Sigmoid colon (tissue), 6 donors: ENCODE measurements at regions not wholly inside any gene's neighbourhood (a gene's known extent, or its start where the extent isn't known, plus 50 kb on each side); places are given as distances from the start of the nearest gene placed in this dataset.

Experiments
- DNase-seq: peaks from one replicate; pipeline ENCODE4 v3.0.0-alpha.2; 2019
- H3K27ac ChIP-seq, 4 donors: fragments of 200-600 bp; sonication (generic); one replicate each; pipeline ENCODE4 v1.5.1; 2016 to 2019; ENCODE audit warnings: mild to moderate bottlenecking in 1 of 4
- H3K27me3 ChIP-seq, 3 donors: fragments of 200-600 bp; sonication (generic); one replicate each; pipeline ENCODE4 v1.5.1; 2019; ENCODE audit warnings: mild to moderate bottlenecking in 1 of 3
- H3K36me3 ChIP-seq, 4 donors: fragments of 200-600 bp; sonication (generic); one replicate each; pipeline ENCODE4 v1.5.1; 2016 to 2019
- H3K4me1 ChIP-seq, 4 donors: fragments of 200-600 bp; sonication (generic); one replicate each; pipeline ENCODE4 v1.5.1; 2017 to 2019
- H3K4me3 ChIP-seq, 4 donors: fragments of 200-600 bp; sonication (generic); one replicate each; pipeline ENCODE4 v1.5.1; 2017 to 2019; ENCODE audit warnings: mild to moderate bottlenecking in 2 of 4, moderate library complexity in 1 of 4
- H3K9me3 ChIP-seq, 4 donors: fragments of 200-600 bp in 3 of 4; sonication (generic) in 3 of 4; one replicate each; pipeline versions ENCODE4 v1.5.1 to v1.6.1; 2013 to 2019
- EP300 ChIP-seq, 4 donors: sonication (generic); formaldehyde crosslinking; IDR thresholded peaks; one replicate each; pipeline ENCODE4 v1.6.1; 2017; ENCODE audit warnings: antibody characterized with exemption in 4 of 4
- POLR2A ChIP-seq, 2 donors: fragments of 450-650 bp; IDR thresholded peaks; one replicate each; pipeline ENCODE4 v1.6.1; 2016; ENCODE audit warnings: antibody characterized with exemption in 2 of 2, mild to moderate bottlenecking in 2 of 2, moderate library complexity in 2 of 2
- POLR2AphosphoS5 ChIP-seq, 4 donors: sonication (generic); formaldehyde crosslinking; IDR thresholded peaks; one replicate each; pipeline ENCODE4 v1.6.1; 2017; ENCODE audit warnings: antibody characterized with exemption in 4 of 4
- WGBS, 2 donors: extraction: QIAGEN DNeasy Blood & Tissue Kit; methylation state at CpG; one replicate each; pipeline ENCODE4 v1.1.7; 2013; 5-methylcytosine and 5-hydroxymethylcytosine counted together
- intact Hi-C: fragments of 100-400 bp; cut with DNase I; formaldehyde crosslinking; loops from one replicate; pipeline ENCODE4 v1.15.1; 2023
- TF ChIP-seq, protein P1 (sequence below), 4 experiments: fragments of 450-650 bp in 3 of 4; fragments of 200-600 bp in 1 of 4; IDR thresholded peaks; one replicate each; pipeline ENCODE4 v1.5.1; 2016 to 2019; ENCODE audit warnings: antibody characterized with exemption in 4 of 4, mild to moderate bottlenecking in 3 of 4, moderate library complexity in 2 of 4
- donor health status: healthy with polysubstance abuse.
- donor health status: healthy.

DNA sequence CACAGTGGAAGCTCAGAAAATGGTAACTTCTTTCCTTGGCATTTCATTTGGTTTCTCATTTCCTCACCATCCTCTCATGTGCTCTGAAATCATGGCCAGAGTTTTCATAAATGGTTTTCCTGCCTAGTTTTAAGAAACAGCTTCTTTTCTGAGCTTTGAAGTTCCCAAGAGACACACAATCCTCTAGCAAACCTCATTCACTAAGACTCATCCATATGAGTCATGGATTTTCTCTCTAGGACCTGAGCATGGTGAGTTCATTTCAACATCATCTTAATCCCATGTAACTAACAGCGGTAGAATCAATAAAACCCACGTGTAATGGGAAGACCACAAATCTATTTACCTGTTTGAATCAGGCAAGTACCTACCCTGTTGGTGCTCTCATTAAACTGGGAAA lies 274.5 kb upstream of the LRTM1 start:
- Histone ChIP-seq H3K27me3 (no peaks in the 10 kb centered on the region), H3K36me3 (no peaks in the 10 kb centered on the region), H3K27ac (no peak overlapping the region), H3K4me3 (no peak overlapping the region), H3K9me3 (no peaks in the 10 kb centered on the region), H3K4me1 (no peaks in the 10 kb centered on the region)
- DNase-seq, result no peak
- 80 to 93% methylated on average over 2 of the region's 2 CpGs for WGBS, 2 donors
- intact Hi-C loops, result no loop called here
- TF ChIP-seq POLR2AphosphoS5 (IDR thresholded peaks at IDR 0.05) (no peak), EP300 (IDR thresholded peaks at IDR 0.05) (no peak), POLR2A (IDR thresholded peaks at IDR 0.05) (no peak)
- TF ChIP-seq, protein P1, sequence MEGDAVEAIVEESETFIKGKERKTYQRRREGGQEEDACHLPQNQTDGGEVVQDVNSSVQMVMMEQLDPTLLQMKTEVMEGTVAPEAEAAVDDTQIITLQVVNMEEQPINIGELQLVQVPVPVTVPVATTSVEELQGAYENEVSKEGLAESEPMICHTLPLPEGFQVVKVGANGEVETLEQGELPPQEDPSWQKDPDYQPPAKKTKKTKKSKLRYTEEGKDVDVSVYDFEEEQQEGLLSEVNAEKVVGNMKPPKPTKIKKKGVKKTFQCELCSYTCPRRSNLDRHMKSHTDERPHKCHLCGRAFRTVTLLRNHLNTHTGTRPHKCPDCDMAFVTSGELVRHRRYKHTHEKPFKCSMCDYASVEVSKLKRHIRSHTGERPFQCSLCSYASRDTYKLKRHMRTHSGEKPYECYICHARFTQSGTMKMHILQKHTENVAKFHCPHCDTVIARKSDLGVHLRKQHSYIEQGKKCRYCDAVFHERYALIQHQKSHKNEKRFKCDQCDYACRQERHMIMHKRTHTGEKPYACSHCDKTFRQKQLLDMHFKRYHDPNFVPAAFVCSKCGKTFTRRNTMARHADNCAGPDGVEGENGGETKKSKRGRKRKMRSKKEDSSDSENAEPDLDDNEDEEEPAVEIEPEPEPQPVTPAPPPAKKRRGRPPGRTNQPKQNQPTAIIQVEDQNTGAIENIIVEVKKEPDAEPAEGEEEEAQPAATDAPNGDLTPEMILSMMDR (IDR thresholded peaks at IDR 0.05), result no peak

DNA sequence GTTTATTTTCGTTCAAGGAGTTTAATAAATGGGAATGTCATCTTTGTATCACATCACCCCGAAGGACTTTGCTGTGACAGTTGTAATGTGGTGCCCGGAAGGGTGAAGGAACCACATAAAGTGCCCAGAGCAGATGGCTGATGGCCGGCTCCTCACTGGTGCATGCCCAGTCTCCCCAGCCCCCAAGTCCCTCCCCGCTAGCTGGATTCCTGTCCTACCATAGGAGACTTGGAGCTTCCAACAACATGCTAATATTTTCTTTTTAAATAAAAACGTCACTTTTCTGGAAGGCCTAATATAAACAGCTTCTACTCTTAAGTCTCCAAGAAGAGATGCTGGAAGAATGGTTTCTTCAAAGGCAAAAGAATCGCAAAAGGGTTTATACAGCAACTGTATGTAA lies 273.9 kb upstream of the LRTM1 start:
- intact Hi-C loops, result no loop called here
- WGBS, 2 donors, result 80 to 81% methylated on average over 7 of the region's 7 CpGs

DNA sequence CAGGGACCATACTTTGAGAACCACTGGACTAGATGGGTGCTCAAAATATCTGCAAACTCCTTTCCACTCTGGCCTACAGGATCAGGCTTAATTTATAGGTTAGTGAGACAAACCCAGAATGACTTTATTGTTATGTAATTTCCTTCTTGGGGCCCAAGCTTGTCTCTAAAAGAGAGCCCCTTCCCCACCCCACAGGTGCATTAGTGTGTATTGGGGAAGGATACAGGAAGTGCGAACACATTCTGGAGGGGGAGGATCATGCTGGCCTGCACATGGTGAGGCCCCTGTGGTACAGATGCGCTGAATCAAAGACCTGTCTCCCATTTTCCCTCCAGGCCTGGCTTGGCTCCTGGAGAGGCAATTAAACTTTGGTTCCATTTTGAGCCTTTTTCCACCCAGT lies 273.0 kb upstream of the LRTM1 start:
- intact Hi-C loops, result no loop called here
- Histone ChIP-seq H3K27me3 (no peaks in the 10 kb centered on the region), H3K4me3 (no peak overlapping the region), H3K27ac (no peak overlapping the region), H3K9me3 (no peaks in the 10 kb centered on the region), H3K36me3 (no peaks in the 10 kb centered on the region), H3K4me1 (no peaks in the 10 kb centered on the region)
- DNase-seq, result no peak
- 67 to 100% methylated on average over 2 of the region's 2 CpGs for WGBS, 2 donors
- TF ChIP-seq, protein P1 (IDR thresholded peaks at IDR 0.05), result no peak
- TF ChIP-seq POLR2A (IDR thresholded peaks at IDR 0.05) (no peak), POLR2AphosphoS5 (IDR thresholded peaks at IDR 0.05) (no peak), EP300 (IDR thresholded peaks at IDR 0.05) (no peak)

More for the DNA sequence above, 273.9 kb upstream of the LRTM1 start:
- Histone ChIP-seq H3K27ac (no peak overlapping the region), H3K27me3 (no peaks in the 10 kb centered on the region), H3K4me1 (no peaks in the 10 kb centered on the region), H3K4me3 (no peak overlapping the region), H3K9me3 (no peaks in the 10 kb centered on the region), H3K36me3 (no peaks in the 10 kb centered on the region)
- DNase-seq, result no peak
- TF ChIP-seq POLR2AphosphoS5 (IDR thresholded peaks at IDR 0.05) (no peak), EP300 (IDR thresholded peaks at IDR 0.05) (no peak), POLR2A (IDR thresholded peaks at IDR 0.05) (no peak)
- TF ChIP-seq, protein P1 (IDR thresholded peaks at IDR 0.05), result no peak

DNA sequence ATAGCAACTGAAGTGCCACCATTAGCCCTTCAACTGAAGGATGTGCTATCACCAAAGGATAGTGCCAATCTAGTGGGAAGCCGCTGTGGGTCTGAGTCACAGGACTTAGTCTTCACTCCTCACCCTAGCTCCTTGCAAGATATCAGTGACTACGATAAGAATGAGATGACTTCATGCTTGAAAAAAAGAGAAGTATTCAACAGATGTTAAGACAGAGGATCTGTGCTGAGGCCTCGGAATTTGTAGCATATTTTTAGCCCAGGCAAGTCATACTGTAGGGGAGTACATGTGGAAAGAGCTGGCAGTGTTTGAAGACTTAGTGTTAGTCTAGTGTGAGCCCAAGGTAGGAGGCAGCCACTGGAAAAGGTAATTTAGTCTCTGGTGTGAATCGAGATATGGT lies 270.7 kb upstream of the LRTM1 start:
- Histone ChIP-seq H3K36me3 (no peaks in the 10 kb centered on the region), H3K27me3 (no peaks in the 10 kb centered on the region), H3K4me3 (no peak overlapping the region), H3K9me3 (no peaks in the 10 kb centered on the region), H3K27ac (no peak overlapping the region), H3K4me1 (no peaks in the 10 kb centered on the region)
- intact Hi-C loops, result no loop called here
- 87 to 89% methylated on average over 4 of the region's 4 CpGs for WGBS, 2 donors
- TF ChIP-seq POLR2AphosphoS5 (IDR thresholded peaks at IDR 0.05), result no peak
- TF ChIP-seq POLR2A (IDR thresholded peaks at IDR 0.05), result no peak
- TF ChIP-seq, protein P1 (IDR thresholded peaks at IDR 0.05), result no peak
- TF ChIP-seq EP300 (IDR thresholded peaks at IDR 0.05), result no peak
- DNase-seq, result no peak

- Histone ChIP-seq H3K27ac (no peak overlapping the region), H3K4me1 (peaks cover 0 to 4% (median 0%) of the 10 kb centered on the region in 4 donors), H3K36me3 (no peaks in the 10 kb centered on the region), H3K27me3 (no peaks in the 10 kb centered on the region), H3K4me3 (no peak overlapping the region), H3K9me3 (no peaks in the 10 kb centered on the region)
- 85 to 92% methylated on average over 2 of the region's 2 CpGs for WGBS, 2 donors
- DNase-seq, result no peak
- TF ChIP-seq EP300 (IDR thresholded peaks at IDR 0.05) (no peak), POLR2AphosphoS5 (IDR thresholded peaks at IDR 0.05) (no peak), POLR2A (IDR thresholded peaks at IDR 0.05) (no peak)
- TF ChIP-seq, protein P1 (IDR thresholded peaks at IDR 0.05), result no peak
- intact Hi-C loops, result no loop called here
Observed at GRCh38 chr3:55197021-55197420, 269.2 kb upstream of the LRTM1 start.
